ENCODE measurements at regions not wholly inside any gene's neighbourhood (a gene's known extent, or its start where the extent isn't known, plus 50 kb on each side); places are given as distances from the start of the nearest gene placed in this dataset.

- TF ChIP-seq CTCF (IDR thresholded peaks at IDR 0.05; ENCODE audit: low read length) (no peak), EZH2 (IDR thresholded peaks at IDR 0.05; ENCODE audit: borderline replicate concordance, low read length) (no peak)
These were observed 58.4 kb upstream of the TACR3 start for GRCh38 chr4:103778221-103778620.

Measured in OCI-LY1 (cell line).